GM23248 (cell line): ENCODE measurements at regions not wholly inside any gene's neighbourhood (a gene's known extent, or its start where the extent isn't known, plus 50 kb on each side); places are given as distances from the start of the nearest gene placed in this dataset.

Experiments used
- DNase-seq: peaks from one replicate; pipeline ENCODE4 v3.0.0-alpha.2; 2015
- H2AFZ ChIP-seq: fragments of 200-600 bp; sonication (generic); 2 replicates; pipeline ENCODE4 v1.6.1; 2016; ENCODE audit warnings: antibody characterized with exemption
- H3F3A ChIP-seq: fragments of 200-600 bp; sonication (generic); 2 replicates; pipeline ENCODE4 v1.6.1; 2016; ENCODE audit warnings: mild to moderate bottlenecking, antibody characterized with exemption, mixed run types; ENCODE audit not compliant: insufficient read depth
- H3K27ac ChIP-seq: fragments of 200-600 bp; sonication (generic); 2 replicates; pipeline ENCODE4 v1.5.1; 2016; ENCODE audit warnings: mild to moderate bottlenecking
- H3K27me3 ChIP-seq: fragments of 200-600 bp; sonication (generic); replicated peaks from 2 replicates; pipeline ENCODE4 v1.6.1; 2016; ENCODE audit warnings: mild to moderate bottlenecking; ENCODE audit not compliant: insufficient read depth
- H3K36me3 ChIP-seq: fragments of 200-600 bp; sonication (generic); 2 replicates; pipeline ENCODE4 v1.6.1; 2016; ENCODE audit warnings: low read depth, mild to moderate bottlenecking
- H3K4me1 ChIP-seq: fragments of 200-600 bp; sonication (generic); 2 replicates; pipeline ENCODE4 v1.6.1; 2016; ENCODE audit warnings: mild to moderate bottlenecking; ENCODE audit not compliant: insufficient read depth
- H3K4me2 ChIP-seq: fragments of 200-600 bp; sonication (generic); one replicate; pipeline ENCODE4 v1.6.1; 2016; ENCODE audit warnings: mild to moderate bottlenecking; ENCODE audit not compliant: unreplicated experiment
- H3K4me3 ChIP-seq: fragments of 200-600 bp; sonication (generic); 2 replicates; pipeline ENCODE4 v1.5.1; 2016; ENCODE audit warnings: mild to moderate bottlenecking
- H3K79me2 ChIP-seq: fragments of 200-600 bp; sonication (generic); 2 replicates; pipeline ENCODE4 v1.6.1; 2016; ENCODE audit warnings: mild to moderate bottlenecking; ENCODE audit not compliant: insufficient read depth
- H3K9ac ChIP-seq: fragments of 200-600 bp; sonication (generic); 2 replicates; pipeline ENCODE4 v1.6.1; 2016; ENCODE audit warnings: mild to moderate bottlenecking
- H3K9me2 ChIP-seq: fragments of 200-600 bp; sonication (generic); 2 replicates; pipeline ENCODE4 v1.6.1; 2016; ENCODE audit warnings: mixed run types, mild to moderate bottlenecking, moderate library complexity; ENCODE audit not compliant: insufficient read depth
- H3K9me3 ChIP-seq: fragments of 200-600 bp; sonication (generic); one replicate; pipeline ENCODE4 v1.6.1; 2017; ENCODE audit warnings: low read depth
- H4K20me1 ChIP-seq: fragments of 200-600 bp; sonication (generic); 2 replicates; pipeline ENCODE4 v1.6.0; 2016; ENCODE audit not compliant: insufficient read depth
- EZH2 ChIP-seq: fragments of 200-600 bp; sonication (generic); IDR thresholded peaks from 2 replicates; pipeline ENCODE4 v1.6.1; 2018; ENCODE audit warnings: antibody characterized with exemption, mild to moderate bottlenecking; ENCODE audit not compliant: insufficient read depth, poor library complexity, severe bottlenecking
- EZH2phosphoT487 ChIP-seq: fragments of 200-600 bp; sonication (generic); IDR thresholded peaks from 2 replicates; pipeline ENCODE4 v1.6.1; 2018; ENCODE audit warnings: antibody characterized with exemption, moderate library complexity, mild to moderate bottlenecking, low read depth; ENCODE audit not compliant: insufficient read depth
- WGBS, 2 experiments: methylation state at CpG; one replicate each; pipeline ENCODE4 v1.1.6; 2015 to 2017; ENCODE audit warnings: low lambda C conversion rate in 2 of 2, low coverage in 1 of 2; ENCODE audit errors: missing lambda C conversion rate in 2 of 2; 5-methylcytosine and 5-hydroxymethylcytosine counted together
- in situ Hi-C: fragments of 300-500 bp; cut with MboI; formaldehyde crosslinking; loops from 2 replicates; pipeline ENCODE4 v1.15.0; 2020

DNA sequence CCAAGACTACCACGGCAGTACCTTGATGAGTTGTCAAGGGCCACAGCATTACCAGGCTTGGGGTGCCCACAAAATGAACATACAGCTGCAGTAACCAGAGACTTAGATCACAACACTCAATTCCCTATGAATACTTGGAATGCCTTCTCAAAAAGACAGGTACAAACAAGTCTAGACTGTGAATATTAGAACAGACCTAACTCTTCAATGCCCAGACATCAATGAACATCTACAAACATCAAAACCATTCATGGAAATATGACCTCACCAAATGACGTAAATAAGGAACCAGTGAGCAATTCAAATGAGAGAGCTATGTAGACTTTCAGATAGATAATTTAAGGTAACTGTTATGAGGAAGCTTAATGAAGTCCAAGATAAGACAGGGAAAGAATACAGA is 185.1 kb upstream of the POU1F1 start:
- 0 out of 2 replicates have a peak, but pooled peaks cover 6% of the 10 kb centered on the region for H3K4me1 ChIP-seq
- H3K79me2 ChIP-seq = no peaks in the 10 kb centered on the region
- H3K9ac ChIP-seq = no peak overlapping the region
- H2AFZ ChIP-seq = no peak overlapping the region
- H4K20me1 ChIP-seq = no peaks in the 10 kb centered on the region
- TF ChIP-seq EZH2 = no peak
- no peak for TF ChIP-seq EZH2phosphoT487
- H3K4me2 ChIP-seq = no peak overlapping the region
- in situ Hi-C loops = no loop called here
- no peaks in the 10 kb centered on the region for H3K27me3 ChIP-seq
- no peaks in the 10 kb centered on the region for H3K9me3 ChIP-seq
- WGBS, 2 experiments = 37 to 42% methylated on average over 2 of the region's 2 CpGs
- H3F3A ChIP-seq = no peaks in the 10 kb centered on the region
- H3K9me2 ChIP-seq = no peaks in the 10 kb centered on the region
- DNase-seq = no peak
- no peaks in the 10 kb centered on the region for H3K36me3 ChIP-seq
- no peak overlapping the region for H3K4me3 ChIP-seq
- no peak overlapping the region for H3K27ac ChIP-seq

- 0 out of 2 replicates have a peak, but pooled peaks cover 6% of the 10 kb centered on the region for H3K4me1 ChIP-seq
- no peaks in the 10 kb centered on the region for H4K20me1 ChIP-seq
- in situ Hi-C loops = no loop called here
- peak; percentile 38 for DNase-seq
- no peak overlapping the region for H3K9ac ChIP-seq
- no peak for TF ChIP-seq EZH2
- no peak for TF ChIP-seq EZH2phosphoT487
- H3K9me3 ChIP-seq = no peaks in the 10 kb centered on the region
- no peaks in the 10 kb centered on the region for H3K27me3 ChIP-seq
- no peak overlapping the region for H3K4me3 ChIP-seq
- H2AFZ ChIP-seq = no peak overlapping the region
- H3K79me2 ChIP-seq = no peaks in the 10 kb centered on the region
- H3K36me3 ChIP-seq = no peaks in the 10 kb centered on the region
- H3K4me2 ChIP-seq = no peak overlapping the region
- 15 to 16% methylated on average over 3 of the region's 3 CpGs for WGBS, 2 experiments
- no peaks in the 10 kb centered on the region for H3K9me2 ChIP-seq
- no peaks in the 10 kb centered on the region for H3F3A ChIP-seq
- H3K27ac ChIP-seq = no peak overlapping the region
Measured at GRCh38 chr3:87461036-87461435, 184.7 kb upstream of the POU1F1 start.

- Histone ChIP-seq H3K4me2 (no peak overlapping the region), H3K4me3 (no peak overlapping the region), H4K20me1 (no peaks in the 10 kb centered on the region), H3K9me2 (no peaks in the 10 kb centered on the region), H3K79me2 (no peaks in the 10 kb centered on the region), H3K36me3 (no peaks in the 10 kb centered on the region), H3F3A (no peaks in the 10 kb centered on the region), H3K27ac (no peak overlapping the region), H2AFZ (no peak overlapping the region), H3K27me3 (no peaks in the 10 kb centered on the region), H3K4me1 (no peaks in the 10 kb centered on the region), H3K9me3 (no peaks in the 10 kb centered on the region), H3K9ac (no peak overlapping the region)
- no peak for DNase-seq
- in situ Hi-C loops = no loop called here
- no peak for TF ChIP-seq EZH2
- no peak for TF ChIP-seq EZH2phosphoT487
Measured at GRCh38 chr3:87448558-87448957, 172.2 kb upstream of the POU1F1 start.

DNA sequence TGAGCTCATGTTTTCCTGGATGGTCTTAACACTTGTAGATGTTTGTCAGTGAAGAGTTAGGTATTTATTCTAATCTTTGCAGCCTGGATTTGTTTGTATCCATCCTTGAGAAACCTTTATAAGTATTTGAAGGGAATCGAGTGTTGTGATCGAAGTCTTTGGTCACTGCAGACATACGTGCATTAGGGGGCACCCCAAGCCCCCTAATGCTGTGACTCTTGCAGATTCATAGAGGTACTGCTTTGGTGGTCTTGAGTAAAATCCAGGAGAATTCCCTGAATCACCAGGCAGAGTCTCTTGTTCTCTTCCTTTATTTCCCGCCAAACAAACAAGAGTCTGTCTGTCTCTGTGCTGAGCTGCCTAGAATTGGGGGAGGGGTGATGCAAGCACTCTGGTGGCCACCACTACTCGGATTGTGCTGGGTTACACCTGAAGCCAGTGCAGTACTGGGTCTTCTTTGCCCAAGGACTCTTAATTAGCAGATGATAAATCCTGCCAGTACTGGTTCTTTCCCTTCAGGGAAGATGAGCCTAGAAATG is 170.5 kb upstream of the POU1F1 start:
- Histone ChIP-seq H3K4me3 (no peak overlapping the region), H3K9me3 (no peaks in the 10 kb centered on the region), H3K27me3 (no peaks in the 10 kb centered on the region), H3K36me3 (no peaks in the 10 kb centered on the region), H3K79me2 (no peaks in the 10 kb centered on the region), H3F3A (no peaks in the 10 kb centered on the region), H3K9me2 (no peaks in the 10 kb centered on the region), H3K4me2 (no peak overlapping the region), H3K4me1 (no peaks in the 10 kb centered on the region), H3K9ac (no peak overlapping the region), H4K20me1 (no peaks in the 10 kb centered on the region), H3K27ac (no peak overlapping the region), H2AFZ (no peak overlapping the region)
- DNase-seq = no peak
- in situ Hi-C loops = no loop called here
- TF ChIP-seq EZH2phosphoT487 (no peak), EZH2 (no peak)
- 37 to 39% methylated on average over 5 of the region's 5 CpGs for WGBS, 2 experiments

DNA sequence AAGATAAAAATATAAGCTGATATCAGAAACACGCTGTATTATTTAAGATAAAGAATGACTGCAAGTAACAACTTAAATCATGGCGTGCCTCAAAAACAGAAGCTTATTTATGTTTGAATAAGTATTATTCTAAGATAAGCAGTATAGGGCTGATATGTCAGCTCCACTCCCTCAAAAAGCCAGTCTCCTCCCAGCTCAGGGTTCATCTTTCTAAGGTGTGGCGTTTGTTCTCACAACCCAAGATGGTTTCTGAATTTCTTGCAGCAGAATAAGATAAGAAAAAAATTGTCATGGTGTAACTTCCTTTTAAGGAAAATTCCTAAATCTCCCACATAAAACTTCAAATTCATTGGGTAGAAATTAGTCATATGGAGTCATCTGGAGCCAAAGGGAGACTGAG is 166.1 kb upstream of the POU1F1 start:
- H3K4me2 ChIP-seq = no peak overlapping the region
- H3K79me2 ChIP-seq = no peaks in the 10 kb centered on the region
- no peaks in the 10 kb centered on the region for H3K9me2 ChIP-seq
- H3K27me3 ChIP-seq = no peaks in the 10 kb centered on the region
- H3K4me3 ChIP-seq = no peak overlapping the region
- peaks cover 16% of the 10 kb centered on the region for H3F3A ChIP-seq
- in situ Hi-C loops = no loop called here
- H3K9ac ChIP-seq = no peak overlapping the region
- H3K27ac ChIP-seq = no peak overlapping the region
- no peaks in the 10 kb centered on the region for H3K36me3 ChIP-seq
- TF ChIP-seq EZH2 (no peak), EZH2phosphoT487 (no peak)
- no peaks in the 10 kb centered on the region for H3K9me3 ChIP-seq
- 46 to 56% methylated on average over 3 of the region's 3 CpGs for WGBS, 2 experiments
- peaks cover 14% of the 10 kb centered on the region for H3K4me1 ChIP-seq
- H2AFZ ChIP-seq = no peak overlapping the region
- no peak for DNase-seq
- H4K20me1 ChIP-seq = no peaks in the 10 kb centered on the region
